Right lobe of liver (tissue), 4 donors: ENCODE measurements at regions not wholly inside any gene's neighbourhood (a gene's known extent, or its start where the extent isn't known, plus 50 kb on each side); places are given as distances from the start of the nearest gene placed in this dataset.

ENCODE experiments used
- POLR2A ChIP-seq: fragments of 450-650 bp; IDR thresholded peaks from one replicate; pipeline ENCODE4 v1.6.1; 2017; ENCODE audit warnings: antibody characterized with exemption, mild to moderate bottlenecking
- TF ChIP-seq, protein P1 (sequence below), 4 donors: fragments of 200-600 bp in 3 of 4; fragments of 450-650 bp in 1 of 4; IDR thresholded peaks; one replicate each; pipeline versions ENCODE4 v1.5.1 to v1.8.0; 2016 to 2022; ENCODE audit warnings: antibody characterized with exemption in 4 of 4, mild to moderate bottlenecking in 2 of 4
- donor health status: DM: no; HTN: no; CAD: no.
- donor health status: DM: no; HTN: no; CAD: no.
- donor health status: DM: no; HTN: yes; CAD: no.

DNA sequence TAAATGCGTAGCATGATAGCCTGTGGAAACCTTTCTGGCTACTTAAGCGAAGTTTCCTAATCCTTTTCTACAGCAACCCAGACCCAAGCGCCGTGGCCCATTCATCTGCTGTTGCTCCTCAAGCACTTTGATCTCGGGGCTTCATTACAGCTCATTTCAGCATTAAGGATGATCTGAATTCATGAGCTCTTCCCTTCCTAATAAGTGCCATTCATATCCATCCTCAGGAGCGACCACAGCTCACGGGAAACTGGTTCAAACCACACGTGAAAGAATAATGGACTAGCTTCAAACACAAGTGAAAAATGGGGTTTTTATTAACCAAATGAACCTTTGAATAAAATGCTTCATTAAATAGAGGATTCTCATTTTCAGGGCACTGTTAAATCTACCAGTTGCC lies 202.6 kb upstream of the LEF1 start:
- no peak for TF ChIP-seq POLR2A
- TF ChIP-seq, protein P1, sequence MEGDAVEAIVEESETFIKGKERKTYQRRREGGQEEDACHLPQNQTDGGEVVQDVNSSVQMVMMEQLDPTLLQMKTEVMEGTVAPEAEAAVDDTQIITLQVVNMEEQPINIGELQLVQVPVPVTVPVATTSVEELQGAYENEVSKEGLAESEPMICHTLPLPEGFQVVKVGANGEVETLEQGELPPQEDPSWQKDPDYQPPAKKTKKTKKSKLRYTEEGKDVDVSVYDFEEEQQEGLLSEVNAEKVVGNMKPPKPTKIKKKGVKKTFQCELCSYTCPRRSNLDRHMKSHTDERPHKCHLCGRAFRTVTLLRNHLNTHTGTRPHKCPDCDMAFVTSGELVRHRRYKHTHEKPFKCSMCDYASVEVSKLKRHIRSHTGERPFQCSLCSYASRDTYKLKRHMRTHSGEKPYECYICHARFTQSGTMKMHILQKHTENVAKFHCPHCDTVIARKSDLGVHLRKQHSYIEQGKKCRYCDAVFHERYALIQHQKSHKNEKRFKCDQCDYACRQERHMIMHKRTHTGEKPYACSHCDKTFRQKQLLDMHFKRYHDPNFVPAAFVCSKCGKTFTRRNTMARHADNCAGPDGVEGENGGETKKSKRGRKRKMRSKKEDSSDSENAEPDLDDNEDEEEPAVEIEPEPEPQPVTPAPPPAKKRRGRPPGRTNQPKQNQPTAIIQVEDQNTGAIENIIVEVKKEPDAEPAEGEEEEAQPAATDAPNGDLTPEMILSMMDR (IDR thresholded peaks at IDR 0.05): no peak
